ENCODE measurements at regions not wholly inside any gene's neighbourhood (a gene's known extent, or its start where the extent isn't known, plus 50 kb on each side); places are given as distances from the start of the nearest gene placed in this dataset.

GRCh38 chr5:87156631-87157030 lies 111.1 kb upstream of the RASA1 start:
- H3K27me3 ChIP-seq (ENCODE audit: control insufficient read depth in 1 of 2, insufficient read depth in 2 of 2, low read length in 2 of 2): no peaks in the 10 kb centered on the region
- H3K4me3 ChIP-seq (ENCODE audit: low read depth in 1 of 2, low read length in 2 of 2): no peak overlapping the region
- H3K36me3 ChIP-seq (ENCODE audit: control insufficient read depth in 1 of 2, insufficient read depth in 2 of 2, low read length in 2 of 2): no peaks in the 10 kb centered on the region

GRCh38 chr5:87164409-87164808 lies 103.3 kb upstream of the RASA1 start:
- H3K4me3 ChIP-seq (ENCODE audit: low read depth in 1 of 2, low read length in 2 of 2): no peak overlapping the region
- no peak overlapping the region for H3K9ac ChIP-seq (ENCODE audit: low read depth in 1 of 2, low read length in 2 of 2)
- H3K9me3 ChIP-seq (ENCODE audit: control insufficient read depth in 1 of 2, low read length in 2 of 2): no peaks in the 10 kb centered on the region
- no peak overlapping the region for H3K27ac ChIP-seq (ENCODE audit: low read depth, low read length)
- H3K36me3 ChIP-seq (ENCODE audit: control insufficient read depth in 1 of 2, insufficient read depth in 2 of 2, low read length in 2 of 2): no peaks in the 10 kb centered on the region
- H3K27me3 ChIP-seq (ENCODE audit: control insufficient read depth in 1 of 2, insufficient read depth in 2 of 2, low read length in 2 of 2): no peaks in the 10 kb centered on the region
- no peaks in the 10 kb centered on the region for H3K4me1 ChIP-seq (ENCODE audit: control insufficient read depth in 1 of 2, insufficient read depth in 2 of 2, low read length in 2 of 2)

More at GRCh38 chr5:87156631-87157030, 111.1 kb upstream of the RASA1 start:
- H3K27ac ChIP-seq (ENCODE audit: low read depth, low read length): no peak overlapping the region
- no peak overlapping the region for H3K9ac ChIP-seq (ENCODE audit: low read depth in 1 of 2, low read length in 2 of 2)
- H3K9me3 ChIP-seq (ENCODE audit: control insufficient read depth in 1 of 2, low read length in 2 of 2): no peaks in the 10 kb centered on the region
- H3K4me1 ChIP-seq (ENCODE audit: control insufficient read depth in 1 of 2, insufficient read depth in 2 of 2, low read length in 2 of 2): no peaks in the 10 kb centered on the region

GRCh38 chr5:87169300-87169991 lies 98.2 kb upstream of the RASA1 start:
- no peaks in the 10 kb centered on the region for H3K27me3 ChIP-seq (ENCODE audit: control insufficient read depth in 1 of 2, insufficient read depth in 2 of 2, low read length in 2 of 2)
- no peak overlapping the region for H3K9ac ChIP-seq (ENCODE audit: low read depth in 1 of 2, low read length in 2 of 2)
- H3K9me3 ChIP-seq (ENCODE audit: control insufficient read depth in 1 of 2, low read length in 2 of 2): no peaks in the 10 kb centered on the region
- H3K36me3 ChIP-seq (ENCODE audit: control insufficient read depth in 1 of 2, insufficient read depth in 2 of 2, low read length in 2 of 2): no peaks in the 10 kb centered on the region
- no peaks in the 10 kb centered on the region for H3K4me1 ChIP-seq (ENCODE audit: control insufficient read depth in 1 of 2, insufficient read depth in 2 of 2, low read length in 2 of 2)
- no peak overlapping the region for H3K4me3 ChIP-seq (ENCODE audit: low read depth in 1 of 2, low read length in 2 of 2)
- H3K27ac ChIP-seq (ENCODE audit: low read depth, low read length): no peak overlapping the region

GRCh38 chr5:87170799-87171198 lies 96.9 kb upstream of the RASA1 start:
- H3K36me3 ChIP-seq (ENCODE audit: control insufficient read depth in 1 of 2, insufficient read depth in 2 of 2, low read length in 2 of 2): no peaks in the 10 kb centered on the region
- no peaks in the 10 kb centered on the region for H3K4me1 ChIP-seq (ENCODE audit: control insufficient read depth in 1 of 2, insufficient read depth in 2 of 2, low read length in 2 of 2)

GRCh38 chr5:87182649-87183048 lies 85.0 kb upstream of the RASA1 start:
- Histone ChIP-seq H3K9me3 (ENCODE audit: control insufficient read depth in 1 of 2, low read length in 2 of 2) (no peaks in the 10 kb centered on the region), H3K4me1 (ENCODE audit: control insufficient read depth in 1 of 2, insufficient read depth in 2 of 2, low read length in 2 of 2) (no peaks in the 10 kb centered on the region), H3K9ac (ENCODE audit: low read depth in 1 of 2, low read length in 2 of 2) (no peak overlapping the region), H3K36me3 (ENCODE audit: control insufficient read depth in 1 of 2, insufficient read depth in 2 of 2, low read length in 2 of 2) (no peaks in the 10 kb centered on the region), H3K4me3 (ENCODE audit: low read depth in 1 of 2, low read length in 2 of 2) (no peak overlapping the region), H3K27me3 (ENCODE audit: control insufficient read depth in 1 of 2, insufficient read depth in 2 of 2, low read length in 2 of 2) (no peaks in the 10 kb centered on the region), H3K27ac (ENCODE audit: low read depth, low read length) (no peak overlapping the region)

More at GRCh38 chr5:87170799-87171198, 96.9 kb upstream of the RASA1 start:
- no peaks in the 10 kb centered on the region for H3K27me3 ChIP-seq (ENCODE audit: control insufficient read depth in 1 of 2, insufficient read depth in 2 of 2, low read length in 2 of 2)
- H3K4me3 ChIP-seq (ENCODE audit: low read depth in 1 of 2, low read length in 2 of 2): no peak overlapping the region
- H3K9ac ChIP-seq (ENCODE audit: low read depth in 1 of 2, low read length in 2 of 2): no peak overlapping the region
- H3K9me3 ChIP-seq (ENCODE audit: control insufficient read depth in 1 of 2, low read length in 2 of 2): no peaks in the 10 kb centered on the region
- H3K27ac ChIP-seq (ENCODE audit: low read depth, low read length): no peak overlapping the region

GRCh38 chr5:87183896-87184295 lies 83.8 kb upstream of the RASA1 start:
- no peak overlapping the region for H3K9ac ChIP-seq (ENCODE audit: low read depth in 1 of 2, low read length in 2 of 2)
- no peaks in the 10 kb centered on the region for H3K9me3 ChIP-seq (ENCODE audit: control insufficient read depth in 1 of 2, low read length in 2 of 2)
- H3K4me3 ChIP-seq (ENCODE audit: low read depth in 1 of 2, low read length in 2 of 2): no peak overlapping the region
- H3K36me3 ChIP-seq (ENCODE audit: control insufficient read depth in 1 of 2, insufficient read depth in 2 of 2, low read length in 2 of 2): no peaks in the 10 kb centered on the region
- no peak overlapping the region for H3K27ac ChIP-seq (ENCODE audit: low read depth, low read length)
- no peaks in the 10 kb centered on the region for H3K27me3 ChIP-seq (ENCODE audit: control insufficient read depth in 1 of 2, insufficient read depth in 2 of 2, low read length in 2 of 2)
- no peaks in the 10 kb centered on the region for H3K4me1 ChIP-seq (ENCODE audit: control insufficient read depth in 1 of 2, insufficient read depth in 2 of 2, low read length in 2 of 2)

- no peak overlapping the region for H3K4me3 ChIP-seq (ENCODE audit: low read depth in 1 of 2, low read length in 2 of 2)
- H3K27ac ChIP-seq (ENCODE audit: low read depth, low read length): no peak overlapping the region
- H3K9ac ChIP-seq (ENCODE audit: low read depth in 1 of 2, low read length in 2 of 2): no peak overlapping the region
- H3K4me1 ChIP-seq (ENCODE audit: control insufficient read depth in 1 of 2, insufficient read depth in 2 of 2, low read length in 2 of 2): no peaks in the 10 kb centered on the region
- no peaks in the 10 kb centered on the region for H3K36me3 ChIP-seq (ENCODE audit: control insufficient read depth in 1 of 2, insufficient read depth in 2 of 2, low read length in 2 of 2)
- H3K9me3 ChIP-seq (ENCODE audit: control insufficient read depth in 1 of 2, low read length in 2 of 2): no peaks in the 10 kb centered on the region
- no peaks in the 10 kb centered on the region for H3K27me3 ChIP-seq (ENCODE audit: control insufficient read depth in 1 of 2, insufficient read depth in 2 of 2, low read length in 2 of 2)
Measured at GRCh38 chr5:87184605-87185004, 83.1 kb upstream of the RASA1 start.

- H3K9ac ChIP-seq (ENCODE audit: low read depth in 1 of 2, low read length in 2 of 2): no peak overlapping the region
- H3K36me3 ChIP-seq (ENCODE audit: control insufficient read depth in 1 of 2, insufficient read depth in 2 of 2, low read length in 2 of 2): no peaks in the 10 kb centered on the region
- H3K4me3 ChIP-seq (ENCODE audit: low read depth in 1 of 2, low read length in 2 of 2): no peak overlapping the region
- H3K4me1 ChIP-seq (ENCODE audit: control insufficient read depth in 1 of 2, insufficient read depth in 2 of 2, low read length in 2 of 2): no peaks in the 10 kb centered on the region
- no peaks in the 10 kb centered on the region for H3K27me3 ChIP-seq (ENCODE audit: control insufficient read depth in 1 of 2, insufficient read depth in 2 of 2, low read length in 2 of 2)
- H3K27ac ChIP-seq (ENCODE audit: low read depth, low read length): no peak overlapping the region
- no peaks in the 10 kb centered on the region for H3K9me3 ChIP-seq (ENCODE audit: control insufficient read depth in 1 of 2, low read length in 2 of 2)
Measured at GRCh38 chr5:87185838-87186237, 81.8 kb upstream of the RASA1 start.

- no peak overlapping the region for H3K27ac ChIP-seq (ENCODE audit: low read depth, low read length)
- no peaks in the 10 kb centered on the region for H3K36me3 ChIP-seq (ENCODE audit: control insufficient read depth in 1 of 2, insufficient read depth in 2 of 2, low read length in 2 of 2)
- no peak overlapping the region for H3K9ac ChIP-seq (ENCODE audit: low read depth in 1 of 2, low read length in 2 of 2)
- no peaks in the 10 kb centered on the region for H3K4me1 ChIP-seq (ENCODE audit: control insufficient read depth in 1 of 2, insufficient read depth in 2 of 2, low read length in 2 of 2)
- H3K27me3 ChIP-seq (ENCODE audit: control insufficient read depth in 1 of 2, insufficient read depth in 2 of 2, low read length in 2 of 2): no peaks in the 10 kb centered on the region
- no peak overlapping the region for H3K4me3 ChIP-seq (ENCODE audit: low read depth in 1 of 2, low read length in 2 of 2)
- no peaks in the 10 kb centered on the region for H3K9me3 ChIP-seq (ENCODE audit: control insufficient read depth in 1 of 2, low read length in 2 of 2)
Measured at GRCh38 chr5:87188391-87188790, 79.3 kb upstream of the RASA1 start.

- Histone ChIP-seq H3K9ac (ENCODE audit: low read depth in 1 of 2, low read length in 2 of 2) (no peak overlapping the region), H3K4me3 (ENCODE audit: low read depth in 1 of 2, low read length in 2 of 2) (no peak overlapping the region), H3K4me1 (ENCODE audit: control insufficient read depth in 1 of 2, insufficient read depth in 2 of 2, low read length in 2 of 2) (no peaks in the 10 kb centered on the region), H3K27me3 (ENCODE audit: control insufficient read depth in 1 of 2, insufficient read depth in 2 of 2, low read length in 2 of 2) (no peaks in the 10 kb centered on the region), H3K36me3 (ENCODE audit: control insufficient read depth in 1 of 2, insufficient read depth in 2 of 2, low read length in 2 of 2) (no peaks in the 10 kb centered on the region), H3K27ac (ENCODE audit: low read depth, low read length) (no peak overlapping the region), H3K9me3 (ENCODE audit: control insufficient read depth in 1 of 2, low read length in 2 of 2) (no peaks in the 10 kb centered on the region)
Measured at GRCh38 chr5:87190041-87190440, 77.6 kb upstream of the RASA1 start.

All from duodenal mucosa (tissue), 2 donors.